Suppressor macrophage (primary cell): ENCODE measurements at regions not wholly inside any gene's neighbourhood (a gene's known extent, or its start where the extent isn't known, plus 50 kb on each side); places are given as distances from the start of the nearest gene placed in this dataset.
A peak's percentile ranks its signal among the peaks of the same experiment; 100 is the strongest.

Source experiments
- DNase-seq, 4 experiments: peaks; one replicate each; pipeline ENCODE4 v3.0.0-alpha.2; 2020 to 2022

- no peak for DNase-seq
These were observed 197.2 kb downstream of the CRPPA start for GRCh38 chr7:16223963-16224707.

- DNase-seq = no peak
These were observed 208.7 kb downstream of the CRPPA start for GRCh38 chr7:16212610-16213009.

GRCh38 chr7:16212032-16212431 is 209.3 kb downstream of the CRPPA start:
- no peak for DNase-seq

- no peak for DNase-seq
These were observed 209.9 kb downstream of the CRPPA start for GRCh38 chr7:16211402-16211925.

- no peak for DNase-seq
These were observed 211.2 kb downstream of the CRPPA start for GRCh38 chr7:16210171-16210570.

- DNase-seq = no peak
These were observed 214.0 kb downstream of the CRPPA start for GRCh38 chr7:16207321-16207720.

GRCh38 chr7:16205466-16205865 is 215.9 kb downstream of the CRPPA start:
- DNase-seq = no peak

GRCh38 chr7:16204953-16205352 is 216.4 kb downstream of the CRPPA start:
- DNase-seq = no peak

- no peak for DNase-seq
These were observed 218.3 kb downstream of the CRPPA start for GRCh38 chr7:16203065-16203464.

GRCh38 chr7:16202303-16202702 is 219.0 kb downstream of the CRPPA start:
- no peak for DNase-seq

GRCh38 chr7:16200591-16200990 is 220.7 kb downstream of the CRPPA start:
- no peak for DNase-seq

GRCh38 chr7:16193631-16194030 is 227.7 kb downstream of the CRPPA start:
- DNase-seq = no peak

GRCh38 chr7:16189026-16189715 is 232.2 kb downstream of the CRPPA start:
- DNase-seq = no peak

GRCh38 chr7:16187131-16187530 is 234.2 kb downstream of the CRPPA start:
- no peak for DNase-seq

GRCh38 chr7:16178585-16178984 is 242.8 kb downstream of the CRPPA start:
- DNase-seq = no peak

- DNase-seq = no peak
These were observed 243.2 kb downstream of the CRPPA start for GRCh38 chr7:16178092-16178491.

GRCh38 chr7:16174253-16174652 is 247.1 kb downstream of the CRPPA start:
- no peak for DNase-seq

GRCh38 chr7:16172366-16172765 is 249.0 kb downstream of the CRPPA start:
- no peak for DNase-seq

GRCh38 chr7:16171928-16172327 is 249.4 kb downstream of the CRPPA start:
- DNase-seq = peak in 3 of 4 experiments; percentile 40 to 43 (median 41)

- no peak for DNase-seq
These were observed 250.7 kb downstream of the CRPPA start for GRCh38 chr7:16170671-16171070.

- DNase-seq = no peak
These were observed 251.8 kb downstream of the CRPPA start for GRCh38 chr7:16169537-16169936.

GRCh38 chr7:16167526-16167925 is 253.8 kb downstream of the CRPPA start:
- DNase-seq = no peak

GRCh38 chr7:16144361-16144760 is 277.0 kb downstream of the CRPPA start:
- no peak for DNase-seq

GRCh38 chr7:16137944-16138343 is 283.4 kb downstream of the CRPPA start:
- DNase-seq = no peak
